Activated CD4-positive, alpha-beta memory T cell treated with anti-CD3 and anti-CD28 coated beads for 36 hours (primary cell): ENCODE measurements at regions not wholly inside any gene's neighbourhood (a gene's known extent, or its start where the extent isn't known, plus 50 kb on each side); places are given as distances from the start of the nearest gene placed in this dataset.
"Not testable (repeated sequence)": the region's sequence is repeated elsewhere in the genome, so short reads cannot be mapped to it uniquely, and the experiment has no call there.

Experiments
- CTCF ChIA-PET: fragments of 350-600 bp; sonication (Branson Sonifier 250); formaldehyde crosslinking; loops from one replicate; lab custom pipeline; 2021; ENCODE audit warnings: antibody characterized with exemption, inconsistent platforms; lab: Charles Lee
- POLR2A ChIA-PET: fragments of 350-600 bp; sonication (Branson Sonifier 250); formaldehyde crosslinking; loops from one replicate; lab custom pipeline; 2021; ENCODE audit warnings: antibody characterized with exemption; lab: Charles Lee
- DNase-seq: peaks from one replicate; pipeline ENCODE4 v3.0.0-alpha.2; 2020
- H3K27ac Mint-ChIP-seq: one replicate; pipeline ENCODE4 v1.8.0; 2021; ENCODE audit warnings: mixed read lengths
- H3K27me3 Mint-ChIP-seq: one replicate; pipeline ENCODE4 v1.8.0; 2021; ENCODE audit warnings: mixed read lengths
- H3K36me3 Mint-ChIP-seq: one replicate; pipeline ENCODE4 v1.8.0; 2021; ENCODE audit warnings: mixed read lengths
- H3K4me1 Mint-ChIP-seq: one replicate; pipeline ENCODE4 v1.8.0; 2021; ENCODE audit warnings: low read depth, mixed read lengths
- H3K4me3 Mint-ChIP-seq: one replicate; pipeline ENCODE4 v1.8.0; 2021; ENCODE audit warnings: mild to moderate bottlenecking, mixed read lengths
- H3K9me3 Mint-ChIP-seq: one replicate; pipeline ENCODE4 v1.8.0; 2021; ENCODE audit warnings: mixed read lengths
- intact Hi-C: fragments of 100-400 bp; cut with micrococcal nuclease; formaldehyde crosslinking; loops from one replicate; pipeline ENCODE4 v1.15.1; 2023

- no peak overlapping the region for H3K27ac Mint-ChIP-seq
- H3K36me3 Mint-ChIP-seq, result no peaks in the 10 kb centered on the region
- H3K9me3 Mint-ChIP-seq, result peaks cover 2% of the 10 kb centered on the region
- CTCF ChIA-PET, result no interaction called here
- H3K27me3 Mint-ChIP-seq, result no peaks in the 10 kb centered on the region
- H3K4me1 Mint-ChIP-seq, result no peaks in the 10 kb centered on the region
- POLR2A ChIA-PET, result no interaction called here
- intact Hi-C loops, result no loop called here
- DNase-seq, result no peak
- no peak overlapping the region for H3K4me3 Mint-ChIP-seq
Measured at GRCh38 chr2:138066139-138066806, 102.0 kb downstream of the HNMT start.

DNA sequence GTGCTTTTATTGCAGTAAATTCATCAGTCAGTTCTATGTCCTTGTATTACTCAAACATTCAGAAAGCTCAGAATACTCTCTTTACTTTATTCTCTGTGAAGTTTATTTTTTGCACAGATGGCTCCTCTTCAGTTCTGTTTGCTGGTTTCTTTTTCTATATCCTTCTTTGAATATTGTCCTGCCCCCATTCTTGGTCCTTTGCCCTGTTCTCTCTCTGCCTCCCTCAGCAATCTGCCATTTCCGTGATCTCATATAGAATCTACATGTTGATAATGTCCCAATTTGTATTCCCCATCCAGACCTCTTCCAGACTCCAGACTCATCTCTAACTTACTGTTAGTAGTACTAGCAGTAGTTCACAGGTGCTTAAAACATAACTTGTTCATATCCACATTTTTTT lies 102.6 kb downstream of the HNMT start:
- Mint-ChIP-seq H3K27ac (no peak overlapping the region), H3K9me3 (peaks cover 2% of the 10 kb centered on the region), H3K4me3 (no peak overlapping the region), H3K27me3 (no peaks in the 10 kb centered on the region), H3K36me3 (no peaks in the 10 kb centered on the region), H3K4me1 (no peaks in the 10 kb centered on the region)
- CTCF ChIA-PET, result no interaction called here
- DNase-seq, result no peak
- intact Hi-C loops, result no loop called here
- POLR2A ChIA-PET, result no interaction called here

GRCh38 chr2:138068669-138069068 lies 104.4 kb downstream of the HNMT start:
- H3K4me3 Mint-ChIP-seq, H3K9me3 Mint-ChIP-seq, H3K27ac Mint-ChIP-seq, intact Hi-C loops, CTCF ChIA-PET, H3K27me3 Mint-ChIP-seq, H3K4me1 Mint-ChIP-seq, POLR2A ChIA-PET, DNase-seq, H3K36me3 Mint-ChIP-seq: not testable (repeated sequence)

GRCh38 chr2:138071042-138071719 lies 106.9 kb downstream of the HNMT start:
- POLR2A ChIA-PET, H3K36me3 Mint-ChIP-seq, H3K4me3 Mint-ChIP-seq, CTCF ChIA-PET, intact Hi-C loops, H3K27me3 Mint-ChIP-seq, DNase-seq, H3K4me1 Mint-ChIP-seq, H3K27ac Mint-ChIP-seq, H3K9me3 Mint-ChIP-seq: not testable (repeated sequence)

DNA sequence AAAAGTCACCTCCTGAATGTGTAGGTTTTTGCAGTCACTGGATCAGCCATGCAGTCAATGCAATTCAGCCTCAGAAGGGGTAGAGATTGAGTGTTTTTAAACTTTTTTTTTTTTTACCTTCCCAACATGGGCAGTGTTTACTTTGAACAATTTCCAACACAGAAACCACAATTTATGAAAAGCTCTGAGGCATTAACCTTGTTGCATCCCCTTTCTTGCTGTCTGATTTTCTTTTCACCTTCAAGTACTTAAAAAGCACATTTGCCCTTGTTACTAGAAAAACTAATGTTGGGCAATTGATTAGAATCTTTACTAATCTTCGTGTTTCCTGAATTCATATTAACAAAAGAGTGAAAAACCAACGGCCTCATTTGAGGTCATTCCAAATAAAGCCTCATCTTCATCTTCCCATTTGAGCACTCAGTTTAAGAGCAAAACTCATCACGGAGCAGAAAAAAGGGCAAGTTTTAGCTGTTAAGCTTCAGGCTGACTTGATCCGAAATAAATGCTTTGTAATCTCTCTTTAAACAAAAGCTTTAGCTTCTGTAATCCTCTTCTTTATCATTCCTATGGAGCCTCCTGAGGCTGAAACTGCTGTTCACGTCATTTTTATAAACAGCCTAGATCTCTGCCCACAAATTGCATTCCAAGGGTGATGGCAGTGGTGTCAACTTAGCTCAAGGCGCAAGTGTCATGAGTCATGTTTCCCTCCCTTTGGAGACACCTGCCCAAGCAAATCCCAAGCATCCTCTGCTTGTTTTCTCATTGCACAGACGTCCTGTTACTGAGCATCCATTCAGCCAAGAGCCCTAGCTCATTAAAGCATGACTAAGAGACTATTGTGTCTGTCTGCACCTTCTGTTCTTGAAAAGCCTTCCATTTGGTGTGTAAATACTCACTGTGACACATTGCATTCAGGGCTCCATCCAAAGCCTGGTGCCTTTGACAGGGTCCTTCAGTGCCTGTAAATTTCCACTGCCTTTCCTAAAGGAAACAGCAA lies 107.7 kb downstream of the HNMT start:
- Mint-ChIP-seq H3K27me3 (no peaks in the 10 kb centered on the region), H3K36me3 (no peaks in the 10 kb centered on the region), H3K4me1 (no peaks in the 10 kb centered on the region), H3K27ac (no peak overlapping the region), H3K4me3 (no peak overlapping the region), H3K9me3 (peaks cover 4% of the 10 kb centered on the region)
- intact Hi-C loops, result no loop called here
- POLR2A ChIA-PET, result no interaction called here
- CTCF ChIA-PET, result interaction anchor here (0.6 kb wide), 1 partner anchor 12 kb away, joined by 3 read pairs; no protein-coding TSS in a partner anchor
- DNase-seq, result no peak

DNA sequence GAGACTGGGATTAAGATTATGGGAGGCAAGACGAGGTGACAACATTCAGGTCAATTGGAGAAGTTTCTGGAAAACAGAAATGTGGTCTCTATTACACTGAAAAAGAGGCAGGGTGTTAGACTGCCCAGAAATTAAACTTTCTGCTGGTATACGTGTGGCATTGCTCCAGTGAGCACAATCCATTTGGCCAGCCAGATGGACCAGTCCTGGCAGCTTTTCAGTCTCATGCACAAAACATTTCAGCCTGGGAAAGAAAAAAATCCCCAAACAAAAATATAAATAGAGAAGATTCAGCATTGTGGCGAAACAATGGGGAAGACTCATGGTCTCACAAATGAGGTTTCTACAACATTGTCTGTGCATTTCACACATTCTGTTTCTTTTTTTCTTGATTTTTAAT lies 113.9 kb downstream of the HNMT start:
- CTCF ChIA-PET, result no interaction called here
- Mint-ChIP-seq H3K36me3 (no peaks in the 10 kb centered on the region), H3K4me1 (no peaks in the 10 kb centered on the region), H3K27me3 (no peaks in the 10 kb centered on the region), H3K27ac (no peak overlapping the region), H3K9me3 (no peaks in the 10 kb centered on the region), H3K4me3 (no peak overlapping the region)
- no peak for DNase-seq
- POLR2A ChIA-PET, result no interaction called here
- intact Hi-C loops, result no loop called here

DNA sequence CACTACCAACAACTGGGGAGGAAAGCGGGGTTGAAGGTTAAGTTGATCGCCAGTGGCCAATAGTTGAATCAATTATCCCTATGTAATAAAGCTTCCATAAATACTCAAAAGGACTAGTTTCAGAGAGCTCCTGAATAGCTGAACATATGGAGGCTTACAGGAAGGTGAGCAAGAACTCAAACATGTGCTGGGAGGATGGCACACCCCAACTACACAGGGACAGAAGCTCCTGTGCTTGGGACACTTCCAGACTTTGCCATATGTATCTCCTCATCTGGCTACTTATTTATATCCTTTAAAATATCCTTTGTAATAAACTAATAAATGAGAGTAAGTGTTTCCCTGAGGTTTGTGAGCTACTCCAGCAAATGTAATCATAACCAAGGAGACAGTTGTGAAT lies 115.7 kb downstream of the HNMT start:
- no peaks in the 10 kb centered on the region for H3K9me3 Mint-ChIP-seq
- no peaks in the 10 kb centered on the region for H3K4me1 Mint-ChIP-seq
- POLR2A ChIA-PET, result no interaction called here
- no peak for DNase-seq
- H3K27me3 Mint-ChIP-seq, result no peaks in the 10 kb centered on the region
- no peak overlapping the region for H3K27ac Mint-ChIP-seq
- no peaks in the 10 kb centered on the region for H3K36me3 Mint-ChIP-seq
- intact Hi-C loops, result no loop called here
- CTCF ChIA-PET, result no interaction called here
- H3K4me3 Mint-ChIP-seq, result no peak overlapping the region

- no peak for DNase-seq
- no peaks in the 10 kb centered on the region for H3K36me3 Mint-ChIP-seq
- no peak overlapping the region for H3K27ac Mint-ChIP-seq
- POLR2A ChIA-PET, result no interaction called here
- CTCF ChIA-PET, result no interaction called here
- no peaks in the 10 kb centered on the region for H3K9me3 Mint-ChIP-seq
- intact Hi-C loops, result no loop called here
- H3K27me3 Mint-ChIP-seq, result no peaks in the 10 kb centered on the region
- no peaks in the 10 kb centered on the region for H3K4me1 Mint-ChIP-seq
- no peak overlapping the region for H3K4me3 Mint-ChIP-seq
Measured at GRCh38 chr2:138081225-138082073, 117.2 kb downstream of the HNMT start.

GRCh38 chr2:138084206-138084605 lies 119.9 kb downstream of the HNMT start:
- CTCF ChIA-PET, result interaction anchor here (0.6 kb wide), 1 partner anchor 12 kb away, joined by 3 read pairs; no protein-coding TSS in a partner anchor
- no peaks in the 10 kb centered on the region for H3K9me3 Mint-ChIP-seq

DNA sequence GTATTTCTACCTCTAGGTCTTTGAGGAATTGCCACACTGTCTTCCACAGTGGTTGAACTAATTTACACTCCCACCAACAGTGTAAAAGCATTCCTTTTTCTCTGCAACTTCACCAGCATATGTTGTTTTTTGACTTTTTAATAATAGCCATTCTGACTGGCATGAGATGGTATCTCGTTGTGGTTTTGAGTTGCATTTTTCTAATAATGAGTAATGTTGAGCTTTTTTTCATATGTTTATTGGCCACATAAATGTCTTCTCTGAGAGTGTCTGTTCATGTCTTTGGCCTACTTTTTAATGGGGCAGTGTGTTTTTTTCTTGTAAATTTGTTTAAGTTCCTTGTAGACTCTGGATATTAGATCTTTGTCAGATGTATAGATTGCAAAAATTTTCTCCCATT lies 121.2 kb downstream of the HNMT start:
- H3K4me3 Mint-ChIP-seq, H3K27me3 Mint-ChIP-seq, DNase-seq, intact Hi-C loops, H3K9me3 Mint-ChIP-seq, H3K4me1 Mint-ChIP-seq, H3K27ac Mint-ChIP-seq, POLR2A ChIA-PET, H3K36me3 Mint-ChIP-seq, CTCF ChIA-PET: not testable (repeated sequence)

More at GRCh38 chr2:138084206-138084605, 119.9 kb downstream of the HNMT start:
- no peak overlapping the region for H3K27ac Mint-ChIP-seq
- H3K4me3 Mint-ChIP-seq, result no peak overlapping the region
- no peaks in the 10 kb centered on the region for H3K4me1 Mint-ChIP-seq
- POLR2A ChIA-PET, result no interaction called here
- intact Hi-C loops, result no loop called here
- no peaks in the 10 kb centered on the region for H3K27me3 Mint-ChIP-seq
- no peak for DNase-seq
- H3K36me3 Mint-ChIP-seq, result no peaks in the 10 kb centered on the region

- Mint-ChIP-seq H3K27me3 (no peaks in the 10 kb centered on the region), H3K4me1 (no peaks in the 10 kb centered on the region), H3K9me3 (no peaks in the 10 kb centered on the region), H3K36me3 (no peaks in the 10 kb centered on the region), H3K4me3 (no peak overlapping the region), H3K27ac (no peak overlapping the region)
- ChIA-PET CTCF (no interaction called here), POLR2A (no interaction called here)
- intact Hi-C loops, result no loop called here
- DNase-seq, result no peak
Measured at GRCh38 chr2:138086576-138086975, 122.3 kb downstream of the HNMT start.
